ENCODE measurements at regions not wholly inside any gene's neighbourhood (a gene's known extent, or its start where the extent isn't known, plus 50 kb on each side); places are given as distances from the start of the nearest gene placed in this dataset.
A peak's percentile ranks its signal among the peaks of the same experiment; 100 is the strongest.

- H3K4me3 ChIP-seq (ENCODE audit: low read depth, low read length): no peak overlapping the region
- DNase-seq (ENCODE audit: low read depth): peak; percentile 81
- TF ChIP-seq CTCF (IDR thresholded peaks at IDR 0.05; ENCODE audit: insufficient read depth, low read length): no peak
Observed at GRCh38 chr2:42954227-42954962, 162.0 kb upstream of the HAAO start.

GRCh38 chr2:42953216-42953615, 160.8 kb upstream of the HAAO start:
- DNase-seq (ENCODE audit: low read depth): no peak
- no peak for TF ChIP-seq CTCF (IDR thresholded peaks at IDR 0.05; ENCODE audit: insufficient read depth, low read length)
- no peak overlapping the region for H3K4me3 ChIP-seq (ENCODE audit: low read depth, low read length)

GRCh38 chr2:42951263-42951938, 159.0 kb upstream of the HAAO start:
- TF ChIP-seq CTCF (IDR thresholded peaks at IDR 0.05; ENCODE audit: insufficient read depth, low read length): no peak
- DNase-seq (ENCODE audit: low read depth): no peak

GRCh38 chr2:42949125-42949524, 156.7 kb upstream of the HAAO start:
- H3K4me3 ChIP-seq (ENCODE audit: low read depth, low read length): no peak overlapping the region
- no peak for TF ChIP-seq CTCF (IDR thresholded peaks at IDR 0.05; ENCODE audit: insufficient read depth, low read length)
- no peak for DNase-seq (ENCODE audit: low read depth)

More at GRCh38 chr2:42951263-42951938, 159.0 kb upstream of the HAAO start:
- H3K4me3 ChIP-seq (ENCODE audit: low read depth, low read length): no peak overlapping the region

DNA sequence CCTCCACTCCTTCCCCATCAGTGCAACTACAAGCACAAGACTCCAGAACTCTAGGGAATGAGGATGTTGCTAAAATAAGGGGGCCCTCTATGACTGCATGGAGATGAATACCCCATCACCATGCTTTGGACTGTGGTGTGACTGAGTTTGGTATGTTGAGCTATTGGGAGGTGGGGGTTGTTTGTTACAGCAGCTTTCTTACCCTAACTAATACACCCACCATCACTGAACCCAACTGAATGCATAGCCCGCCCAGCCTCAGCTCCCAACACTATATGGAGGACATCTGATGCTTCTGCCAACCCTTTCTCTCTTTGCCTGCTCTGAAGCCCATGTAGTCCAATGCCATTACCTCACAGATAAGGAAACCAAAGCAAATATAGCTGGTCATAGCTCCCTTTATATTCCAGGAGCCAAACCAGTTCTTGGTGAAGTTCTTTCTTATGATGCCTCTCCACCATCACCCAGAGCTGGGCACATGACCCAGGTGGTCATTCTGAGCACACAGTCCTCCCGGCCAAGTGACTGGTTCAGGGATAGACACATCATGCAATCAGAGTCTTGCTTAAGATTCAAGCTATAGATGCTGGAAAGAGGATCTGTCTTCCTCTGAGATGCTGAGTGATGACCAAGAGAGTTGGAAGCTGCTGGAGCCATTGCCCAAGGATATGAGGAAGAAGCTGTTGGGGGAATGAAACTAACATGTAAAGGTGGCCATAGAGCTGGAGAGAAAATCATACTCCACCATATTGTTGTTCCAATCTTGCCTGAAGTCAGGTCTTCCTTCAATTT, 155.6 kb upstream of the HAAO start:
- no peak for TF ChIP-seq CTCF (IDR thresholded peaks at IDR 0.05; ENCODE audit: insufficient read depth, low read length)
- H3K4me3 ChIP-seq (ENCODE audit: low read depth, low read length): no peak overlapping the region
- DNase-seq (ENCODE audit: low read depth): no peak

DNA sequence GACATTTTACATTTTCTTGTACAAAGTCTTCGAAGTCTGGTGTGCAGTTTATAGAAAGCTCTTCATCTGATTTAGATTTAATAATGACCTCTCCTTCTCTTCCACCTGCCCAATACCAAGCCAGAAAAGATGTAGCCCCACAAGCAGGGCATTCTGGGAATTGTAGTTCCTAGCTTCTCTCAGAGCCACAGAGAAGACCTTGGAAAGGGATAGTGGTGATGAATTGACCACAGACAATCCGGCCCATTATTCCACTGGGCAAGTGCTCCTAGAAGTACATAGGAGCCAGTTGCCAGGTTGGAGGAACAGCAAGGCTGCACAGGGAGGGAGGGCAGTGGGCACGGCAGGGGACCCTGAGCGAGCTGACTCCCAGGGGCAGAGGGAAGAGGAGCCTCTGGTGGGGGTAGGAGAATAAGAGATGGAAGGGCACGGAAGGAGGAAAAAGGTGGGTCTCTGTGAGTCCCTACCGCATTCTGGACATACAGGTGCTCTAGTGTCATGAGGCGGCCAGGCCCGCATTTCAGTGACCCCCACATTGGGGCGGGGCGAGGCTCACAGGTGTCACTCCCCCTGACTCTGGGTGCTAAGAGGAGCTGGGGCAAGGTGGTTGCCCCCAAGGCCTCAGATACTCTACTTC, 152.5 kb upstream of the HAAO start:
- no peak for TF ChIP-seq CTCF (IDR thresholded peaks at IDR 0.05; ENCODE audit: insufficient read depth, low read length)
- no peak for DNase-seq (ENCODE audit: low read depth)
- no peak overlapping the region for H3K4me3 ChIP-seq (ENCODE audit: low read depth, low read length)

Data from fibroblast of the aortic adventitia (primary cell).